ENCODE measurements at regions not wholly inside any gene's neighbourhood (a gene's known extent, or its start where the extent isn't known, plus 50 kb on each side); places are given as distances from the start of the nearest gene placed in this dataset.

DNA sequence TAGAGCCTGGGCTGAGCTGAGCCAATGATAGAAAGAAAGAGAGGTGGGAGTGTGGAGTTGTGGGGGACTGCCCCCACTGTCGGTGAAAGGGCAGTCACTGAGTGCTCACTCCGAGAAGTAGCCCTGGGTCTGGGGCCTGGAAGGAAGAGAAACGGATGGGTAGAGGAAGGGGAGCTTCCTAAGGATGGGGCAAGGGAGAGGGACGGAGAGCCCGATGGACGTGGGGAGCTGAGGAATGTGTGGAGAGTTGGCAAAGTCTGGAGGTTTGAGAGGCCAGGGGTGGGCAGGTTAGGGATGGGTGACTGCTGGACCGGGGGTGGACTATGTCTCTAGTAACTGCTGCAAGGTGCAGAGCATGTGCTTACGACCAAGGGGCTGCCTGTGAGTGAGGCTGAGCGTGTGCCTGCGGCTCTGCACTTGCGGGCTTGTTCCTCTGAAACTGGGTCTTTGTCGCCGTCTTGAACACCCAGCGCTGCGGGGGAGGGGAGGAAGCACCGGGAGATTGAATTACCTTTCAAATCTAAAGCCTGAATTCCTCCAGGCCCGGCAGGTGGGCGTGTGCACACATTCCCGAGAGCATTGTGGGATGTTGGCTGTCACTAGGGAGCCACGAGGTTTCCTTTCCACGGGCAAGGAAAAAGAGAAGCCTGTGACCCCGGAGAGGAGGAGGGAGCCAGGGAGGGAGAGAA, 76.4 kb upstream of the ARAP3 start:
- TF ChIP-seq, protein P1, sequence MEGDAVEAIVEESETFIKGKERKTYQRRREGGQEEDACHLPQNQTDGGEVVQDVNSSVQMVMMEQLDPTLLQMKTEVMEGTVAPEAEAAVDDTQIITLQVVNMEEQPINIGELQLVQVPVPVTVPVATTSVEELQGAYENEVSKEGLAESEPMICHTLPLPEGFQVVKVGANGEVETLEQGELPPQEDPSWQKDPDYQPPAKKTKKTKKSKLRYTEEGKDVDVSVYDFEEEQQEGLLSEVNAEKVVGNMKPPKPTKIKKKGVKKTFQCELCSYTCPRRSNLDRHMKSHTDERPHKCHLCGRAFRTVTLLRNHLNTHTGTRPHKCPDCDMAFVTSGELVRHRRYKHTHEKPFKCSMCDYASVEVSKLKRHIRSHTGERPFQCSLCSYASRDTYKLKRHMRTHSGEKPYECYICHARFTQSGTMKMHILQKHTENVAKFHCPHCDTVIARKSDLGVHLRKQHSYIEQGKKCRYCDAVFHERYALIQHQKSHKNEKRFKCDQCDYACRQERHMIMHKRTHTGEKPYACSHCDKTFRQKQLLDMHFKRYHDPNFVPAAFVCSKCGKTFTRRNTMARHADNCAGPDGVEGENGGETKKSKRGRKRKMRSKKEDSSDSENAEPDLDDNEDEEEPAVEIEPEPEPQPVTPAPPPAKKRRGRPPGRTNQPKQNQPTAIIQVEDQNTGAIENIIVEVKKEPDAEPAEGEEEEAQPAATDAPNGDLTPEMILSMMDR (IDR thresholded peaks at IDR 0.05) = no peak
- TF ChIP-seq POLR2A (IDR thresholded peaks at IDR 0.05) = no peak
